Kidney (tissue), 13 donors: ENCODE measurements at regions not wholly inside any gene's neighbourhood (a gene's known extent, or its start where the extent isn't known, plus 50 kb on each side); places are given as distances from the start of the nearest gene placed in this dataset.
A peak's percentile ranks its signal among the peaks of the same experiment; 100 is the strongest.

ENCODE experiments used
- DNase-seq, 5 donors: peaks; one replicate each; pipeline ENCODE4 v3.0.0-alpha.2; 2013 to 2020
- FAIRE-seq: peaks from 2 replicates; lab custom pipeline; 2012; peaks lifted over from hg19 to GRCh38; lab: Jason Lieb, UNC
- H3K27ac ChIP-seq, 2 donors: one replicate each; pipeline ENCODE4 v1.7.0; 2013; ENCODE audit warnings: low read depth in 2 of 2, low read length in 2 of 2, inconsistent platforms in 1 of 2
- H3K27me3 ChIP-seq: one replicate; pipeline ENCODE4 v1.7.1; 2013; ENCODE audit warnings: low read length, inconsistent platforms; ENCODE audit not compliant: control insufficient read depth, insufficient read depth
- H3K36me3 ChIP-seq, 3 donors: one replicate each; pipeline versions ENCODE4 v1.7.0 to v1.7.1; 2013; ENCODE audit warnings: low read length in 3 of 3, control low read depth in 1 of 3, inconsistent platforms in 1 of 3; ENCODE audit not compliant: insufficient read depth in 3 of 3, control insufficient read depth in 2 of 3
- H3K4me1 ChIP-seq, 3 donors: one replicate each; pipeline versions ENCODE4 v1.7.0 to v1.7.1; 2013; ENCODE audit warnings: low read length in 3 of 3, inconsistent platforms in 1 of 3, low read depth in 1 of 3; ENCODE audit not compliant: control insufficient read depth in 2 of 3, insufficient read depth in 2 of 3
- H3K4me3 ChIP-seq, 3 donors: one replicate each; pipeline versions ENCODE4 v1.7.0 to v1.8.1; 2013; ENCODE audit warnings: low read length in 3 of 3, control low read depth in 1 of 3, inconsistent platforms in 1 of 3
- H3K9ac ChIP-seq, 3 donors: one replicate each; pipeline versions ENCODE4 v1.7.0 to v1.7.1; 2013; ENCODE audit warnings: low read length in 3 of 3, control low read depth in 1 of 3, inconsistent platforms in 1 of 3
- H3K9me3 ChIP-seq, 3 donors: one replicate each; pipeline versions ENCODE4 v1.7.0 to v1.7.1; 2013; ENCODE audit warnings: low read length in 3 of 3, control low read depth in 1 of 3, inconsistent platforms in 1 of 3; ENCODE audit not compliant: control insufficient read depth in 2 of 3, insufficient read depth in 1 of 3
- intact Hi-C: fragments of 100-400 bp; cut with DNase I; formaldehyde crosslinking; loops from one replicate; pipeline ENCODE4 v1.11.1; 2022
- TF ChIP-seq, protein P1 (sequence below): IDR thresholded peaks from 3 replicates; pipeline ENCODE4 v1.5.1; 2012; ENCODE audit warnings: mild to moderate bottlenecking, moderate library complexity, borderline replicate concordance; ENCODE audit not compliant: insufficient read depth; ENCODE audit errors: extremely low read depth
- donor health status: control.
- donor health status: control.
- donor health status: control.
- donor health status: control.
- donor health status: control.
- donor health status: DM: yes; HTN: yes; CAD: no.
- donor health status: Normal renal cell carcinoma (clear cell type).

DNA sequence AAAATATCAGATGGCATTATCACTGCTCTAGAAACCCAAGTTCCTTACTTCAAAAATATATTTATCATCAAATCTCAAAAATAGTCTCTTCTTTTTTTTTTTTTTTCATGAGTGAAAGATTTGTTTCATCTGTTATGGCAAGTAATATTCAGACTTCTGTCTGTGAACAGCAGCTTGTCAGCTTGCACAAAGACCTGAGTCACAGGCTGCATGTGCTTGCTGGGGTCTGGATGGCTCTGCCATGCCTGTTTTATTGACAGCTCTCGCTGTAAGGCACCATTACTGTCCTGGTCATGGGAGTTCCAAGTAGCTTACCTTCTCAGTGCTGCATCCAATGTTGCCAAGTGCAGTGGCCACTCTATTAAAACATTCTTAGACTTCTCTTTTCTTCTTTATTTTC, 456.4 kb downstream of the GADD45G start:
- Histone ChIP-seq H3K9ac (no peak overlapping the region), H3K4me1 (no peaks in the 10 kb centered on the region), H3K4me3 (no peak overlapping the region), H3K9me3 (no peaks in the 10 kb centered on the region), H3K27me3 (no peaks in the 10 kb centered on the region), H3K36me3 (no peaks in the 10 kb centered on the region), H3K27ac (no peak overlapping the region)
- no peak for DNase-seq
- TF ChIP-seq, protein P1, sequence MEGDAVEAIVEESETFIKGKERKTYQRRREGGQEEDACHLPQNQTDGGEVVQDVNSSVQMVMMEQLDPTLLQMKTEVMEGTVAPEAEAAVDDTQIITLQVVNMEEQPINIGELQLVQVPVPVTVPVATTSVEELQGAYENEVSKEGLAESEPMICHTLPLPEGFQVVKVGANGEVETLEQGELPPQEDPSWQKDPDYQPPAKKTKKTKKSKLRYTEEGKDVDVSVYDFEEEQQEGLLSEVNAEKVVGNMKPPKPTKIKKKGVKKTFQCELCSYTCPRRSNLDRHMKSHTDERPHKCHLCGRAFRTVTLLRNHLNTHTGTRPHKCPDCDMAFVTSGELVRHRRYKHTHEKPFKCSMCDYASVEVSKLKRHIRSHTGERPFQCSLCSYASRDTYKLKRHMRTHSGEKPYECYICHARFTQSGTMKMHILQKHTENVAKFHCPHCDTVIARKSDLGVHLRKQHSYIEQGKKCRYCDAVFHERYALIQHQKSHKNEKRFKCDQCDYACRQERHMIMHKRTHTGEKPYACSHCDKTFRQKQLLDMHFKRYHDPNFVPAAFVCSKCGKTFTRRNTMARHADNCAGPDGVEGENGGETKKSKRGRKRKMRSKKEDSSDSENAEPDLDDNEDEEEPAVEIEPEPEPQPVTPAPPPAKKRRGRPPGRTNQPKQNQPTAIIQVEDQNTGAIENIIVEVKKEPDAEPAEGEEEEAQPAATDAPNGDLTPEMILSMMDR: no peak
- intact Hi-C loops: no loop called here
- no peak for FAIRE-seq

DNA sequence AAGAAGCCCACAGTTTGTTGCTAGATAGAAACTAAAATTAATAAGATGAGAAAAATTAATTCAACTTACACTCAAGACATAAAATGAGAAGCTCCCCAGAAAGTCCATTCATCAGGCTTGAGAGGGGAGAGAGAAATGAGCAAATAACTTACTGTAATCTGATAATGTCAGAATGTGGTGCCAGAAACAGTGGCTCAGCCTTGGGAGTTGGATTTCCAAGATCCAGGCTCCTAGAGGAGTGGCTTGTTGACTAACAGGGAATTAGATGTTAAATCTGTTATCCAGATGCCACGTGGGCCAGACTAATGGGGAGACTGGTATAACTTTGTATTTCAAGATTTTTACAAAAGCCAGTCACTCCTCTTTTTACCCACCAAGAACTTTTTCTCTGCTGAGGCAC, 458.2 kb downstream of the GADD45G start:
- no peak for FAIRE-seq
- no peak overlapping the region for H3K9ac ChIP-seq
- no peak overlapping the region for H3K4me3 ChIP-seq
- no peaks in the 10 kb centered on the region for H3K36me3 ChIP-seq
- peak in 2 of 5 donors; percentile 35 to 38 for DNase-seq
- TF ChIP-seq, protein P1: no peak
- no peak overlapping the region for H3K27ac ChIP-seq
- H3K9me3 ChIP-seq: no peaks in the 10 kb centered on the region
- H3K4me1 ChIP-seq: no peaks in the 10 kb centered on the region
- intact Hi-C loops: no loop called here
- no peaks in the 10 kb centered on the region for H3K27me3 ChIP-seq

DNA sequence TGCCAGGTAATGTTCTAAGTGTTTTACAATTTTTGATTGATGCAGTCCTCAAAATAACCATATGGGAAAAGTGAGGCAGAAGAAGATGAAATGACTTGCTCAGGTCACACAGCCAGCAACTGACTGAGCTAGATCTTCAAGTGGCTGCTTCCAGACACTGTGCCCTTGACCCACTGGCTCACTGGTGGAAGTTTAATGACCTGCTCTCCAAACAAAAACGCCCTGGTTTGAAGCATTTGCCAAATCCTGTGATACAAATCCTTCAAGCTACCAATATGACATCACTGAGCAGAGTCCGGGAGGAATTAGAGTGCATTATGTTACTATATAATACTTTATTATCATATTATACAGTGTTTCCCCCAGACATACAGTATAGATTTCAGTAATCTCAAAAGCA, 459.4 kb downstream of the GADD45G start:
- no peak overlapping the region for H3K27ac ChIP-seq
- H3K9ac ChIP-seq: no peak overlapping the region
- H3K9me3 ChIP-seq: no peaks in the 10 kb centered on the region
- DNase-seq (peak in 1 of 5 donors; percentile 13), FAIRE-seq (no peak)
- no peaks in the 10 kb centered on the region for H3K27me3 ChIP-seq
- intact Hi-C loops: no loop called here
- no peak overlapping the region for H3K4me3 ChIP-seq
- H3K4me1 ChIP-seq: no peaks in the 10 kb centered on the region
- TF ChIP-seq, protein P1: no peak
- H3K36me3 ChIP-seq: no peaks in the 10 kb centered on the region

DNA sequence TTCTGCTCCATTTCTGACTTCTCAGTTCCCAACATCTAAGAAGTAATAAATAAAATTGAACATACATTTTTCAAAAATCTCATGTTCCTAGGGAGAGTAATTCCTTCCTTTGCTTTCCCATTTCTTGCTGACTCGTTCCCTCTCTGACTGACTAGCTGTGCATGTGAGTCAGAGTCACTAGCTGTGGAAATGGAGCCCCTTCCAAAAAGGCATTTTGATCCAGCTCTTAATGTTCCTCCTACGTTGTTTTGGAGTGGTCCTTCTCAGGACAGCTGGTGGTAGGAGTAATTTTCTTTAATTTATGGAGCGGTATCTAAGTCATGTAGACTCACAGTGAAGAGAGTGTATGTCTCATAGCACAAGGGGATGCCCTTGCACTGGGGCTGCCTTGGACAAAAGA, 460.2 kb downstream of the GADD45G start:
- H3K9me3 ChIP-seq: no peaks in the 10 kb centered on the region
- H3K4me1 ChIP-seq: no peaks in the 10 kb centered on the region
- H3K9ac ChIP-seq: no peak overlapping the region
- TF ChIP-seq, protein P1: no peak
- FAIRE-seq: no peak
- DNase-seq: peak in 2 of 5 donors; percentile 25 to 30
- H3K27me3 ChIP-seq: no peaks in the 10 kb centered on the region
- intact Hi-C loops: no loop called here
- H3K36me3 ChIP-seq: no peaks in the 10 kb centered on the region
- no peak overlapping the region for H3K27ac ChIP-seq
- no peak overlapping the region for H3K4me3 ChIP-seq
